B cell (primary cell): ENCODE measurements at regions not wholly inside any gene's neighbourhood (a gene's known extent, or its start where the extent isn't known, plus 50 kb on each side); places are given as distances from the start of the nearest gene placed in this dataset.
A peak's percentile ranks its signal among the peaks of the same experiment; 100 is the strongest.

Experiments used
- ATAC-seq: fragments of 200-7000 bp; cut with Tn5 transposase; one replicate; pipeline ENCODE4 v1.10.0; 2021; ENCODE audit warnings: low read depth, mild to moderate bottlenecking, moderate number of reproducible peaks, moderate library complexity
- CTCF ChIA-PET: fragments of 350-600 bp; sonication (Branson Sonifier 250); formaldehyde crosslinking; loops from one replicate; lab custom pipeline; 2021; ENCODE audit warnings: antibody characterized with exemption, inconsistent platforms; lab: Charles Lee
- POLR2A ChIA-PET: fragments of 350-600 bp; sonication (Branson Sonifier 250); formaldehyde crosslinking; loops from one replicate; lab custom pipeline; 2021; ENCODE audit warnings: antibody characterized with exemption; lab: Charles Lee
- DNase-seq: peaks from one replicate; pipeline ENCODE4 v3.0.0; 2013
- H2AFZ ChIP-seq: 2 replicates; pipeline ENCODE4 v1.6.1; 2012; ENCODE audit warnings: mild to moderate bottlenecking, low read depth, low read length; ENCODE audit not compliant: insufficient read depth, poor library complexity, severe bottlenecking
- H3K27ac ChIP-seq, 2 donors: 1 replicate in 1 of 2; 2 replicates in 1 of 2; pipeline ENCODE4 v1.5.1; 2012 to 2013; ENCODE audit warnings: low read length in 2 of 2, mild to moderate bottlenecking in 2 of 2, moderate library complexity in 1 of 2
- H3K27me3 ChIP-seq, 4 experiments: fragments of 200-600 bp in 1 of 4; sonication (generic) in 1 of 4; replicated peaks in 1 of 4; 1 replicate in 2 of 4; 2 replicates in 2 of 4; pipeline versions ENCODE4 v1.6.1 to v1.7.0; 2013 to 2016; ENCODE audit warnings: low read length in 3 of 4, mild to moderate bottlenecking in 2 of 4, mixed read lengths in 1 of 4, moderate library complexity in 1 of 4; ENCODE audit not compliant: insufficient read depth in 4 of 4, control insufficient read depth in 3 of 4; ENCODE audit errors: control extremely low read depth in 1 of 4
- H3K36me3 ChIP-seq, 2 experiments: replicated peaks in 1 of 2; 1 replicate in 1 of 2; 2 replicates in 1 of 2; pipeline versions ENCODE4 v1.6.1 to v1.7.1; 2013; ENCODE audit warnings: low read length in 1 of 2; ENCODE audit not compliant: insufficient read depth in 2 of 2, control insufficient read depth in 1 of 2; ENCODE audit errors: control extremely low read depth in 1 of 2, extremely low read depth in 1 of 2
- H3K4me1 ChIP-seq, 2 donors: fragments of 200-600 bp in 1 of 2; sonication (generic) in 1 of 2; 1 replicate in 1 of 2; 2 replicates in 1 of 2; pipeline versions ENCODE4 v1.5.1 to v1.6.1; 2013 to 2017; ENCODE audit warnings: low read length in 2 of 2; ENCODE audit not compliant: control insufficient read depth in 2 of 2, insufficient read depth in 2 of 2
- H3K4me2 ChIP-seq: replicated peaks from 2 replicates; pipeline ENCODE3; 2012; ENCODE audit warnings: mild to moderate bottlenecking, low read depth, low read length; ENCODE audit not compliant: poor library complexity, severe bottlenecking
- H3K4me3 ChIP-seq, 5 experiments: fragments of 200-600 bp in 1 of 5; sonication (generic) in 1 of 5; 1 replicate in 3 of 5; 2 replicates in 2 of 5; pipeline versions ENCODE4 v1.5.1 to v1.7.0; 2011 to 2016; ENCODE audit warnings: low read length in 4 of 5, mild to moderate bottlenecking in 4 of 5, low read depth in 2 of 5, control low read depth in 1 of 5, moderate library complexity in 1 of 5; ENCODE audit not compliant: insufficient read depth in 1 of 5; ENCODE audit errors: control extremely low read depth in 1 of 5, extremely low read depth in 1 of 5
- H3K79me2 ChIP-seq: fragments of 200-600 bp; sonication (generic); one replicate; pipeline ENCODE4 v1.6.0; 2016; ENCODE audit warnings: low read length; ENCODE audit not compliant: control insufficient read depth, insufficient read depth
- H3K9ac ChIP-seq: fragments of 200-600 bp; sonication (generic); 2 replicates; pipeline ENCODE4 v1.6.1; 2017; ENCODE audit warnings: mild to moderate bottlenecking, low read length, moderate library complexity
- H3K9me3 ChIP-seq, 3 donors: one replicate each; pipeline versions ENCODE4 v1.6.1 to v1.7.1; 2013; ENCODE audit warnings: low read length in 2 of 3; ENCODE audit not compliant: control insufficient read depth in 2 of 3, insufficient read depth in 1 of 3; ENCODE audit errors: control extremely low read depth in 1 of 3
- H4K20me1 ChIP-seq: 2 replicates; pipeline ENCODE4 v1.6.0; 2012; ENCODE audit warnings: mild to moderate bottlenecking, low read length; ENCODE audit not compliant: insufficient read depth, control insufficient read depth, poor library complexity, severe bottlenecking
- H3K27ac Mint-ChIP-seq: one replicate; pipeline ENCODE4 v1.8.0; 2021; ENCODE audit warnings: mixed read lengths
- H3K27me3 Mint-ChIP-seq: one replicate; pipeline ENCODE4 v1.8.0; 2021; ENCODE audit warnings: mixed read lengths
- H3K4me1 Mint-ChIP-seq: one replicate; pipeline ENCODE4 v1.8.0; 2021; ENCODE audit warnings: mixed read lengths
- H3K4me3 Mint-ChIP-seq: one replicate; pipeline ENCODE4 v1.8.0; 2021; ENCODE audit warnings: mixed read lengths
- H3K9me3 Mint-ChIP-seq: one replicate; pipeline ENCODE4 v1.8.0; 2022; ENCODE audit warnings: mixed read lengths; ENCODE audit not compliant: insufficient read depth
- EZH2 ChIP-seq: IDR thresholded peaks from 2 replicates; pipeline ENCODE4 v1.6.1; 2012; ENCODE audit warnings: borderline replicate concordance, low read depth, mild to moderate bottlenecking, moderate library complexity, low read length; ENCODE audit not compliant: insufficient read depth, poor library complexity, severe bottlenecking
- WGBS: methylation state at CpG from one replicate; pipeline ENCODE4 v1.1.5; 2013; ENCODE audit warnings: missing lambda C conversion rate; ENCODE audit not compliant: insufficient coverage; 5-methylcytosine and 5-hydroxymethylcytosine counted together
- intact Hi-C: fragments of 100-400 bp; cut with micrococcal nuclease; formaldehyde crosslinking; loops from one replicate; pipeline ENCODE4 v1.10.0; 2022
- TF ChIP-seq, protein P1 (sequence below): fragments of 200-600 bp; IDR thresholded peaks from one replicate; pipeline ENCODE4 v1.8.0; 2022; ENCODE audit warnings: antibody characterized with exemption, mild to moderate bottlenecking

DNA sequence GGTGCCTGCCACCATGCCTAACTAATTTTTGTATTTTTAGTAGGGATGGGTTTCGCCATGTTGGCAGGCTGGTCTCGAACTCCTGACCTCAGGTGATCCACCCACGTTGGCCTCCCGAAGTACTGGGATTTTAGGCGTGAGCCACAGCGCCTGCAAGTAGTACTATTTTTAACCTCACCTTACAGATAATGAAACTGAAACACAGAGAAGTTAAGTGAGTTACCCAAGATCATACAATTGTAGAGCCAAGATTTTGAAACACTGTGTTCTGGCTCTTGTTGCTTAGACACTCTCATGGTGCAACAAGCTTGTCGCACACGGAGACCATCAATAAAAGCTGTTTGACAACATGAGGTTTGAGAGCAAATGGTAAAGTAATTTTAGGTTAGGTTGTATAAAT lies 159.1 kb upstream of the LMNTD1 start:
- Histone ChIP-seq H3K27me3 (no peaks in the 10 kb centered on the region), H3K4me3 (no peak overlapping the region), H2AFZ (no peak overlapping the region), H3K79me2 (no peaks in the 10 kb centered on the region), H3K4me2 (no peak overlapping the region), H3K9me3 (peaks cover 0 to 10% (median 1%) of the 10 kb centered on the region in 3 donors), H3K36me3 (no peaks in the 10 kb centered on the region), H4K20me1 (no peaks in the 10 kb centered on the region), H3K27ac (no peak overlapping the region), H3K9ac (no peak overlapping the region), H3K4me1 (no peaks in the 10 kb centered on the region)
- no peaks in the 10 kb centered on the region for H3K9me3 Mint-ChIP-seq
- DNase-seq = no peak
- TF ChIP-seq EZH2 = no peak
- TF ChIP-seq, protein P1, sequence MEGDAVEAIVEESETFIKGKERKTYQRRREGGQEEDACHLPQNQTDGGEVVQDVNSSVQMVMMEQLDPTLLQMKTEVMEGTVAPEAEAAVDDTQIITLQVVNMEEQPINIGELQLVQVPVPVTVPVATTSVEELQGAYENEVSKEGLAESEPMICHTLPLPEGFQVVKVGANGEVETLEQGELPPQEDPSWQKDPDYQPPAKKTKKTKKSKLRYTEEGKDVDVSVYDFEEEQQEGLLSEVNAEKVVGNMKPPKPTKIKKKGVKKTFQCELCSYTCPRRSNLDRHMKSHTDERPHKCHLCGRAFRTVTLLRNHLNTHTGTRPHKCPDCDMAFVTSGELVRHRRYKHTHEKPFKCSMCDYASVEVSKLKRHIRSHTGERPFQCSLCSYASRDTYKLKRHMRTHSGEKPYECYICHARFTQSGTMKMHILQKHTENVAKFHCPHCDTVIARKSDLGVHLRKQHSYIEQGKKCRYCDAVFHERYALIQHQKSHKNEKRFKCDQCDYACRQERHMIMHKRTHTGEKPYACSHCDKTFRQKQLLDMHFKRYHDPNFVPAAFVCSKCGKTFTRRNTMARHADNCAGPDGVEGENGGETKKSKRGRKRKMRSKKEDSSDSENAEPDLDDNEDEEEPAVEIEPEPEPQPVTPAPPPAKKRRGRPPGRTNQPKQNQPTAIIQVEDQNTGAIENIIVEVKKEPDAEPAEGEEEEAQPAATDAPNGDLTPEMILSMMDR = no peak
- H3K27me3 Mint-ChIP-seq = no peaks in the 10 kb centered on the region
- ChIA-PET POLR2A (no interaction called here), CTCF (no interaction called here)
- no peak overlapping the region for H3K4me3 Mint-ChIP-seq
- WGBS = 95% methylated on average over 2 of the region's 8 CpGs
- peaks cover 12% of the 10 kb centered on the region for H3K4me1 Mint-ChIP-seq
- H3K27ac Mint-ChIP-seq = no peak overlapping the region
- intact Hi-C loops = no loop called here
- no peak for ATAC-seq

- Histone ChIP-seq H3K4me2 (no peak overlapping the region), H3K4me1 (no peaks in the 10 kb centered on the region), H4K20me1 (no peaks in the 10 kb centered on the region), H3K79me2 (no peaks in the 10 kb centered on the region), H3K4me3 (no peak overlapping the region), H3K9me3 (peaks cover 0 to 4% (median 1%) of the 10 kb centered on the region in 3 donors), H2AFZ (no peak overlapping the region), H3K27ac (no peak overlapping the region), H3K27me3 (no peaks in the 10 kb centered on the region), H3K36me3 (no peaks in the 10 kb centered on the region), H3K9ac (no peak overlapping the region)
- ATAC-seq (no peak), DNase-seq (no peak)
- Mint-ChIP-seq H3K4me1 (peaks cover 12% of the 10 kb centered on the region), H3K9me3 (no peaks in the 10 kb centered on the region), H3K27ac (no peak overlapping the region), H3K27me3 (no peaks in the 10 kb centered on the region), H3K4me3 (peak overlapping the region; percentile 2)
- WGBS = 60% methylated on average over 1 of the region's 4 CpGs
- ChIA-PET POLR2A (no interaction called here), CTCF (no interaction called here)
- no peak for TF ChIP-seq EZH2
- TF ChIP-seq, protein P1 = no peak
- intact Hi-C loops = no loop called here
Observed at GRCh38 chr12:25713264-25713663, 160.2 kb upstream of the LMNTD1 start.
